ENCODE measurements at regions not wholly inside any gene's neighbourhood (a gene's known extent, or its start where the extent isn't known, plus 50 kb on each side); places are given as distances from the start of the nearest gene placed in this dataset.

GRCh38 chr4:129438456-129438981 is 342.6 kb downstream of the C4orf33 start:
- no peaks in the 10 kb centered on the region for H3K36me3 ChIP-seq (ENCODE audit: control insufficient read depth in 2 of 2, insufficient read depth in 2 of 2, low read length in 1 of 2)
- H3K9me3 ChIP-seq (ENCODE audit: control insufficient read depth in 2 of 2, insufficient read depth in 1 of 2, low read length in 1 of 2): no peaks in the 10 kb centered on the region
- DNase-seq (ENCODE audit: low read depth in 6 of 9, low spot score in 9 of 9): no peak
- H3K27ac ChIP-seq (ENCODE audit: low read depth in 1 of 2, low read length in 1 of 2): no peak overlapping the region
- no peak overlapping the region for H3K4me3 ChIP-seq (ENCODE audit: low read length in 2 of 2)
- H3K4me1 ChIP-seq (ENCODE audit: control insufficient read depth in 2 of 2, insufficient read depth in 2 of 2, low read length in 2 of 2): no peaks in the 10 kb centered on the region
- no peaks in the 10 kb centered on the region for H3K27me3 ChIP-seq (ENCODE audit: control insufficient read depth in 2 of 2, insufficient read depth in 1 of 2, low read length in 1 of 2)
- WGBS: 90% methylated on average over 4 of the region's 4 CpGs

GRCh38 chr4:129446074-129446473 is 350.1 kb downstream of the C4orf33 start:
- Histone ChIP-seq H3K36me3 (ENCODE audit: control insufficient read depth in 2 of 2, insufficient read depth in 2 of 2, low read length in 1 of 2) (no peaks in the 10 kb centered on the region), H3K27ac (ENCODE audit: low read depth in 1 of 2, low read length in 1 of 2) (no peak overlapping the region), H3K27me3 (ENCODE audit: control insufficient read depth in 2 of 2, insufficient read depth in 1 of 2, low read length in 1 of 2) (no peaks in the 10 kb centered on the region), H3K4me1 (ENCODE audit: control insufficient read depth in 2 of 2, insufficient read depth in 2 of 2, low read length in 2 of 2) (no peaks in the 10 kb centered on the region), H3K4me3 (ENCODE audit: low read length in 2 of 2) (no peak overlapping the region), H3K9me3 (ENCODE audit: control insufficient read depth in 2 of 2, insufficient read depth in 1 of 2, low read length in 1 of 2) (peaks cover 0 to 11% of the 10 kb centered on the region in 2 donors)
- WGBS: 85% methylated on average over 1 of the region's 1 CpG
- no peak for DNase-seq (ENCODE audit: low read depth in 6 of 9, low spot score in 9 of 9)

GRCh38 chr4:129453524-129454200 is 357.7 kb downstream of the C4orf33 start:
- no peaks in the 10 kb centered on the region for H3K36me3 ChIP-seq (ENCODE audit: control insufficient read depth in 2 of 2, insufficient read depth in 2 of 2, low read length in 1 of 2)
- no peak overlapping the region for H3K27ac ChIP-seq (ENCODE audit: low read depth in 1 of 2, low read length in 1 of 2)

GRCh38 chr4:129455482-129455881 is 359.5 kb downstream of the C4orf33 start:
- Histone ChIP-seq H3K4me3 (ENCODE audit: low read length in 2 of 2) (no peak overlapping the region), H3K9me3 (ENCODE audit: control insufficient read depth in 2 of 2, insufficient read depth in 1 of 2, low read length in 1 of 2) (no peaks in the 10 kb centered on the region), H3K36me3 (ENCODE audit: control insufficient read depth in 2 of 2, insufficient read depth in 2 of 2, low read length in 1 of 2) (no peaks in the 10 kb centered on the region), H3K4me1 (ENCODE audit: control insufficient read depth in 2 of 2, insufficient read depth in 2 of 2, low read length in 2 of 2) (no peaks in the 10 kb centered on the region), H3K27ac (ENCODE audit: low read depth in 1 of 2, low read length in 1 of 2) (no peak overlapping the region), H3K27me3 (ENCODE audit: control insufficient read depth in 2 of 2, insufficient read depth in 1 of 2, low read length in 1 of 2) (no peaks in the 10 kb centered on the region)
- no peak for DNase-seq (ENCODE audit: low read depth in 6 of 9, low spot score in 9 of 9)
- 94% methylated on average over 1 of the region's 1 CpG for WGBS

More at GRCh38 chr4:129453524-129454200, 357.7 kb downstream of the C4orf33 start:
- 91% methylated on average over 4 of the region's 4 CpGs for WGBS
- no peaks in the 10 kb centered on the region for H3K27me3 ChIP-seq (ENCODE audit: control insufficient read depth in 2 of 2, insufficient read depth in 1 of 2, low read length in 1 of 2)
- H3K4me1 ChIP-seq (ENCODE audit: control insufficient read depth in 2 of 2, insufficient read depth in 2 of 2, low read length in 2 of 2): no peaks in the 10 kb centered on the region
- H3K4me3 ChIP-seq (ENCODE audit: low read length in 2 of 2): no peak overlapping the region
- DNase-seq (ENCODE audit: low read depth in 6 of 9, low spot score in 9 of 9): no peak
- H3K9me3 ChIP-seq (ENCODE audit: control insufficient read depth in 2 of 2, insufficient read depth in 1 of 2, low read length in 1 of 2): no peaks in the 10 kb centered on the region

GRCh38 chr4:129468624-129469023 is 372.7 kb downstream of the C4orf33 start:
- Histone ChIP-seq H3K27ac (ENCODE audit: low read depth in 1 of 2, low read length in 1 of 2) (no peak overlapping the region), H3K36me3 (ENCODE audit: control insufficient read depth in 2 of 2, insufficient read depth in 2 of 2, low read length in 1 of 2) (no peaks in the 10 kb centered on the region), H3K27me3 (ENCODE audit: control insufficient read depth in 2 of 2, insufficient read depth in 1 of 2, low read length in 1 of 2) (no peaks in the 10 kb centered on the region), H3K4me3 (ENCODE audit: low read length in 2 of 2) (no peak overlapping the region), H3K4me1 (ENCODE audit: control insufficient read depth in 2 of 2, insufficient read depth in 2 of 2, low read length in 2 of 2) (no peaks in the 10 kb centered on the region), H3K9me3 (ENCODE audit: control insufficient read depth in 2 of 2, insufficient read depth in 1 of 2, low read length in 1 of 2) (no peaks in the 10 kb centered on the region)
- WGBS: 96% methylated on average over 1 of the region's 1 CpG
- DNase-seq (ENCODE audit: low read depth in 6 of 9, low spot score in 9 of 9): no peak

- 81% methylated on average over 4 of the region's 4 CpGs for WGBS
- H3K36me3 ChIP-seq (ENCODE audit: control insufficient read depth in 2 of 2, insufficient read depth in 2 of 2, low read length in 1 of 2): no peaks in the 10 kb centered on the region
- no peak overlapping the region for H3K4me3 ChIP-seq (ENCODE audit: low read length in 2 of 2)
- DNase-seq (ENCODE audit: low read depth in 6 of 9, low spot score in 9 of 9): no peak
- H3K27ac ChIP-seq (ENCODE audit: low read depth in 1 of 2, low read length in 1 of 2): no peak overlapping the region
- no peaks in the 10 kb centered on the region for H3K27me3 ChIP-seq (ENCODE audit: control insufficient read depth in 2 of 2, insufficient read depth in 1 of 2, low read length in 1 of 2)
- no peaks in the 10 kb centered on the region for H3K4me1 ChIP-seq (ENCODE audit: control insufficient read depth in 2 of 2, insufficient read depth in 2 of 2, low read length in 2 of 2)
- peaks cover 0 to 5% of the 10 kb centered on the region in 2 donors for H3K9me3 ChIP-seq (ENCODE audit: control insufficient read depth in 2 of 2, insufficient read depth in 1 of 2, low read length in 1 of 2)
Measured at GRCh38 chr4:129474698-129475097, 378.7 kb downstream of the C4orf33 start.

- no peak overlapping the region for H3K4me3 ChIP-seq (ENCODE audit: low read length in 2 of 2)
- no peaks in the 10 kb centered on the region for H3K27me3 ChIP-seq (ENCODE audit: control insufficient read depth in 2 of 2, insufficient read depth in 1 of 2, low read length in 1 of 2)
- no peak for DNase-seq (ENCODE audit: low read depth in 6 of 9, low spot score in 9 of 9)
- 94% methylated on average over 2 of the region's 2 CpGs for WGBS
- no peaks in the 10 kb centered on the region for H3K9me3 ChIP-seq (ENCODE audit: control insufficient read depth in 2 of 2, insufficient read depth in 1 of 2, low read length in 1 of 2)
- H3K4me1 ChIP-seq (ENCODE audit: control insufficient read depth in 2 of 2, insufficient read depth in 2 of 2, low read length in 2 of 2): no peaks in the 10 kb centered on the region
- no peaks in the 10 kb centered on the region for H3K36me3 ChIP-seq (ENCODE audit: control insufficient read depth in 2 of 2, insufficient read depth in 2 of 2, low read length in 1 of 2)
- no peak overlapping the region for H3K27ac ChIP-seq (ENCODE audit: low read depth in 1 of 2, low read length in 1 of 2)
Measured at GRCh38 chr4:129481107-129481506, 385.2 kb downstream of the C4orf33 start.

GRCh38 chr4:129488427-129488826 is 392.5 kb downstream of the C4orf33 start:
- no peak for DNase-seq (ENCODE audit: low read depth in 6 of 9, low spot score in 9 of 9)
- no peaks in the 10 kb centered on the region for H3K9me3 ChIP-seq (ENCODE audit: control insufficient read depth in 2 of 2, insufficient read depth in 1 of 2, low read length in 1 of 2)
- H3K36me3 ChIP-seq (ENCODE audit: control insufficient read depth in 2 of 2, insufficient read depth in 2 of 2, low read length in 1 of 2): no peaks in the 10 kb centered on the region
- H3K4me3 ChIP-seq (ENCODE audit: low read length in 2 of 2): no peak overlapping the region
- 96% methylated on average over 1 of the region's 1 CpG for WGBS
- no peaks in the 10 kb centered on the region for H3K27me3 ChIP-seq (ENCODE audit: control insufficient read depth in 2 of 2, insufficient read depth in 1 of 2, low read length in 1 of 2)
- H3K27ac ChIP-seq (ENCODE audit: low read depth in 1 of 2, low read length in 1 of 2): no peak overlapping the region
- H3K4me1 ChIP-seq (ENCODE audit: control insufficient read depth in 2 of 2, insufficient read depth in 2 of 2, low read length in 2 of 2): no peaks in the 10 kb centered on the region

- WGBS: 14% methylated on average over 1 of the region's 1 CpG
- Histone ChIP-seq H3K36me3 (ENCODE audit: control insufficient read depth in 2 of 2, insufficient read depth in 2 of 2, low read length in 1 of 2) (no peaks in the 10 kb centered on the region), H3K4me1 (ENCODE audit: control insufficient read depth in 2 of 2, insufficient read depth in 2 of 2, low read length in 2 of 2) (no peaks in the 10 kb centered on the region), H3K27ac (ENCODE audit: low read depth in 1 of 2, low read length in 1 of 2) (no peak overlapping the region), H3K27me3 (ENCODE audit: control insufficient read depth in 2 of 2, insufficient read depth in 1 of 2, low read length in 1 of 2) (no peaks in the 10 kb centered on the region), H3K4me3 (ENCODE audit: low read length in 2 of 2) (no peak overlapping the region), H3K9me3 (ENCODE audit: control insufficient read depth in 2 of 2, insufficient read depth in 1 of 2, low read length in 1 of 2) (no peaks in the 10 kb centered on the region)
- no peak for DNase-seq (ENCODE audit: low read depth in 6 of 9, low spot score in 9 of 9)
Measured at GRCh38 chr4:129490516-129490915, 394.6 kb downstream of the C4orf33 start.
